Myocyte (in vitro differentiated cells): ENCODE measurements at regions not wholly inside any gene's neighbourhood (a gene's known extent, or its start where the extent isn't known, plus 50 kb on each side); places are given as distances from the start of the nearest gene placed in this dataset.

Source experiments
- DNase-seq: peaks from one replicate; pipeline ENCODE4 v3.0.0-alpha.2; 2012; ENCODE audit warnings: low read depth

DNA sequence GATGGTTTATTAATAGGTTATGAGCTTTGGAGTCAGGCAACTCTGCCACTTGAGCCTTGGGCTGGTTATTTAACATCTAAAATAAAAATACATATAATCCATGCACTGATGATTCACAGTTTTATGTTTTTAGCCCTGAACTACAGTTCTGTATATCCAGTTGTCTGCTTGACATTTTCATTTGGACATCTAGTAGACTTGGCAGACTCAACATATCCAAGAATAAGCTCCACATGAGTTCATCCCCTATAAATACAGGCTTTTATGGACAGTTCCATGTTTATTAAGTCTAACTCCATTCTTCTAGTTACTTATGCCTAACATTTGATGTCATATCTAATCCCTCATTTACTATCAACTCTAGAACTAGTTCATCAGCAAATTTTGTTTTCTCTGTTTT, 174.2 kb downstream of the KIF2B start:
- peak; percentile 21 for DNase-seq

DNA sequence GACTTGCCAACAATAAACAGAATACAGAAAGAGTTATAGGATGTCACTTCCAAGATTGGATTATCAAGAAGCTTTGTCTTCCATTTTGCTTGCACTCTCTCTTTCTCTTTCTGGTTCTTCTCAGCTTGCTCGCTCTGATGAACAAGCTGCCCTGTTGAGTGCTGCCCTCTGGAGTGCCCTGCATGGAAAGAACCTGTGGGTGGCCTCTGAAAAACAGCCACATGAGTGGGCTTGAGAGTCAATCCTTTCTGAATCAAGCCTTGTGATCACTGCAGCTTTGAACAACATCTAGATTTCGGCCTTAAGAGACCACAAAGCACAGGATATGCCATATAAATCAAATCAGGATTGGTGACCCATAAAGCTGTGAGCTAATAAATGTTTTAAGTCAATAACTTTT, 185.1 kb downstream of the KIF2B start:
- no peak for DNase-seq

DNA sequence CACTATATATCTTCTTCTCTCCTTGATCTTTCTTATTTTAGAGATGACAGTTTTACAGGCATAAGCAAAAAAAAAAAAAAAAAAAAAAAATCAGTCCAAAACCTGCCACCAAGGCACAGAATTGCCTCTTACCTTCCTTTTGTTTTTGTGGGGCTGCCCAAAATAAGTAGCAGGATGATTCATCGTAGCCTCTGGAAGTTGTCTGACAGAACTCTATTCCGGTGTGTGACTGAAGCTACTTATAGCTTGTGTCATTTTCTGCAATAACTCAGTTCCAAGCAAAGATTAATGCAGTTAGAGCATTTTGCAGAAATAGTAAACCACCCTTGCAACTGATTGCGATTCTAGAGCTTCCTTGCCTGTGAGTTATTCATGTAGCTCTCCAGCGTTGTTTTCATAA, 186.8 kb downstream of the KIF2B start:
- DNase-seq = peak; percentile 7

DNA sequence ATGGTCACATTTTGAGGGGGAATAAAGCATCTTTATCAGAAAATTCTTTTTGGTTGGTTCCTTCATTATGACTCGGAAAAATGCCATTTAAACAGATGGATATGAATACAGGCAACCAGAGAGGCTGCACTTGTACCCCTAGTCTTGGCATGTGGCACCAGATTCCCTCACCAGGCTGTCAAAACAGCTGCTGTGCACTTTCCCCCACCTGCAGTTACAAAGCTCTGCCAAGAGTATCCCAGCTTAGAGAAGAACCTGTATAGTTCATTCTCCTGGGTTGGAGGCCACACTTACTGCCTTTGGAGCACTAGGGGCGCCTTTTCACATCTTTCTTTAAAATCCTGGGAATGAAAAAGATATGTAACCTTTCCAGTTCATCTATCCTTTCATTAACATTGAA, 190.3 kb downstream of the KIF2B start:
- peak; percentile 9 for DNase-seq

DNA sequence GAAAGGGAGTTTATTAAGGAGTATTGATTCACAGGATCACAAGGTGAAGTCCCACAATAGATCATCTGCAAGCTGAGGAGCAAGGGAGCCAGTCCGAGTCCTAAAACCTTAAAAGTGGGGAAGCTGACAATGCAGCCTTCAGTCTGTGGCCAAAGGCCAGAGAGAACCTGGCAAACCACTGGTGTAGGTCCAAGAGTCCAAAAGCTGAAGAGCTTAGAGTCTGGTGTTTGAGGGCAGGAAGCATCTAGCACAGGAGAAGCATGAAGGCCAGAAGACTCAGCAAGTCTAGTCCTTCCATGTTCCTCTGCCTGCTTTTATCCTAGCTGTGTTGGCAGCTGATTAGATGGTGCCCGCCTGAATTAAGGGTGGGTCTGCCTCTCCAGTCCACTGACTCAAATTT, 193.0 kb downstream of the KIF2B start:
- DNase-seq = no peak

DNA sequence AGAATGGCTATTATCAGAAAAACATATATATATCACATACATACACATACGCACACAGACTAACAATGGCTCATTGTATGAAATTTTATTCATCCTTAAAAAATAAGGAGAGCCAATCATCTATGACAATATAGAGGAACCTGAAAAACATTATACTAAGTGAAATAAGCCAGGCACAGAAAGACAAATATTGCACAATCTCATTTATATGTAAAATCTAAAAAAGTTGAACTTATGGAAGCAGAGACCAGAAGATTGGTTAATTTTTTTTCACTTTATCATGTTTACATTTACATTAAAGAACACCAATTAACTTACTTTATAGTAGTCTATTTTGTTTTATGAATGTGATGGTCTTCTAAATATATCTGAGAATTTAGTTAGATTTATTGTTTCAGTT, 198.7 kb downstream of the KIF2B start:
- no peak for DNase-seq

DNA sequence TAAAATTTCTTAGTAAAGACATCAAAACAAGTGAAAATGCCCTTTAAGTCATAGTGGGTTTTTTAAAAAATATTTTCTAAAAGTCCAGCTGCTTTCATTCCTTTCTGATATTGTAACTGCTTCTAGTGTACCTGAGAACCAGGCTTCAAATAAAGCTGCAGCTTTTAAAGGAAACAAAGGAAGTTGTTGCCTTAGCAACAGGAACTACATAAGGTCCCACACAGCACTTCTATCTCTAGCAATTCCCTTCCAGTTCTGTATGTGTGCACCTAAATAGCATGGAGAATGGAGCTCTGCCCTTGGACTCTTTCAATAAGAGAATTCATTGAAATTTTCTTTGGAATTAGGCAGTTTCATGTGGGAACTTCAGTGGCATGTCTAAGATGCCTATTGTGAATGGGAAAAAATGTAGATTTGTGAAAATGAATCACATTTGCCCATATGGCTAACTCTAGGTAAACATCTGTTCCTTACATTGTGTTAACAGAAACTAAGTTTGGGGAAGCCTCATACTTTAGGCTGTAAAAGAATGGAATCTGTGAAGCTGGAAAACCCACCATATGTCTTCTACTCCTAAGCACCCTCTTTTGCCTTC, 206.4 kb downstream of the KIF2B start:
- no peak for DNase-seq

- DNase-seq = no peak
These were observed 207.3 kb downstream of the KIF2B start for GRCh38 chr17:54029986-54030385.

DNA sequence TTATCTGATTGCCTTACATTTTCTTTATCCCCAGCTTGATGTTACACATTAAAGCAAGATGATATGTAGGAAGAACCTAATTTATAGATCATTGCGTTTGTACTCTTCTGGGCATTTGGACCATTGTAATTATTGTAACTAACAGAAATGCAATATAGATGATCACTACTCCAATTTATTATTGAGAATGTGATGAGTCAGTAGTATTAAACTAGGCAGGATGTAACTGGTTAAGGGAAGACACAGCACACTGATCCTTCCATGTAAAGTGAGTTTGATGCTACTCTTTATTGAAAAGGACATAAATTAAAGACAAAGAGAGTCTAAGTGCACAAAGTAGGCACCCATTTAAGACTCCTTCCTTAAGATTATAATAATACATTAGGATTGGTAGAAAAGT, 223.8 kb downstream of the KIF2B start:
- DNase-seq = no peak

GRCh38 chr17:54063639-54064038, 240.9 kb downstream of the KIF2B start:
- DNase-seq = no peak

GRCh38 chr17:54085020-54085419, 262.3 kb downstream of the KIF2B start:
- DNase-seq = peak; percentile 5

- peak; percentile 4 for DNase-seq
These were observed 263.2 kb downstream of the KIF2B start for GRCh38 chr17:54085934-54086333.

DNA sequence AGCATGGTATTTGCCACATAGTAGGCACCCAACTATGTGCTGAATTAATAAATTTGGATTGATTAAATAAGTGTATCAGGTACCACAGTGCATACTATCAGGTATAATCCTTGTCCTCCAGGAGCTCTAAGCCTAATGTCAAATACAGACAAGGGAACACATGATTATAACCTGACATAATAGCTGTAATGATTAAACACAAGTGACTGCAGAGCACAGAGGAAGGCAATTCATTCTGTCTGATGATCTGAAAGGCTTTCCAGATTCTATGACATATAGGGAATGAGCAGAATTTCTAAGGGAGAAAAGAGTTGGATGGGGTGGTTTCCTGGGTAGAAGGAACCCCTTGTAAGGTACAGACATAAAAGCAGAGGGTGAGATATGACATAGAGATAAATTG, 273.5 kb downstream of the KIF2B start:
- no peak for DNase-seq

DNA sequence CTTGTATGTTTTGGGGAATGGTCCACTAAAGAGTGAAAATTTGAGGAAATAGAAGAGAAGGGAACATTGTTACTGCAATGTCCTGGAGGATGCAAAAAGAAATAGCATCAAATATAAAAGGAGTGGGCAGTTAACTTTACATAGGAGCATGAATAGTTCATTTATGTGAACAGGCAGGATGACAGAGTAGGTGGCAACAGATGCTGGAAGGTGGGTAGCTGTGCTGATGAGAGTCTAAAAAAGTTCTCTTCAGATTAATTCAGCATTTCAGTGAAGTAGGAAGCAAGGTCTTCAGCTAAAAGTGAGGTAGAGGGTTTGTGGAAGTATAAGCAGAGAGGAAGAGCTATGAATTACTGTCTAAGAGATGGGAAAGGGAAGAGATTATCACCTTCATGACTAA, 276.5 kb downstream of the KIF2B start:
- DNase-seq = no peak

DNA sequence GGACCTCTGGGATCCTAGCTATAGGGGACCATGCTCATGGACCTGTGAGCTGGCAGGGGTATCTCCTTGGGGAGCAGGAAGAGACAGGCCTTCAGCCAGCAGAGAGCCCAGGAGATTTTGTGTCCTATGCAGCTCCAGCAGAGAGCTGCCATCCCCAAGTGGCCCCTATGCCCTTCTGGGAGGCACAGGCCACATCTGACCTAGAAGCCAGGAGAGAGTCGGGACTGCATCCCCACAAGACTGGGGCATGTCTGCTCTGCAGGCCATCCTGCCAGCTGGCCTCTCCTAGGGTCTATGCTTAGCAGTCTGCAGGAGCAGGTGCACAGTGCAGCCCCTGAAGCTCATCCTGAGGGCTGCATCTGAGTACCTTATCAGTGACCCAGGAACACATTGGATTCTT, 279.5 kb downstream of the KIF2B start:
- DNase-seq = no peak

GRCh38 chr17:54111576-54111975, 288.8 kb downstream of the KIF2B start:
- DNase-seq = no peak

DNA sequence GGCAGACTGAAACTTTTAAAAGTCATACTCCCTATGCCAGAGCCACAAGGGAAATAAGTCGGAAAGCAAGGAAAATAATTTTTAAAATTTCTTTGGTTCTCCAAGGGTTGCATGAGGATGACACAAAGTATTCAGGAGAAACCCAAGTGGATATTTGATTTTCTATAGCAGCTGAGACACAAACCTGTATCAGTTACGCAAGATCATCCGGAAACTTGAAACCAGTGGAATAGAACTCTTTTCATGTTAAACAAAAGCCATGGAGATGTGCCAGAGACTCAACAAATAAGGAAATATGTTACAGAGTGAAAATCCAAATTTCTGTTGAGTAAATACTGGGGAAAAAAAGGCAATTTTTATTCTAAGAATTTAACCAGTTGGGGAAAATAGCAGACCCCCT, 294.7 kb downstream of the KIF2B start:
- DNase-seq = no peak

DNA sequence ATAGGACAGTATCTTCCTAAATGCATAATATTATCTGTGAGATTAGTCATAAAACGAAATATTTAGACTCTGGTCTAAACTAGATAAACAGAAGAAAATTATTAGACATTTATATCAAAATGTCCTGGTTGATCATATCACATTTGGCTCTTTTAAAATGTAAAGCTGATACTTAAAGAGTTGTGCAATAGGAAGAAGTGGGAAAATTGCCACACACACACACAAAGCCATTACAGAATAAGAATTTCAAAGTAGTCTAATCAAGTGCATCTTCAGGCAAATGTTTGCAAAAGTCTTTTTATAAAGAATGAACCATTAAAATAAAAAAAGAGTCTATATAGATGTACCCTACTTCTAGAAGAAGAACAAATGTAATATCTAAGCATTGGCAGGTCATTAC, 301.7 kb downstream of the KIF2B start:
- no peak for DNase-seq

DNA sequence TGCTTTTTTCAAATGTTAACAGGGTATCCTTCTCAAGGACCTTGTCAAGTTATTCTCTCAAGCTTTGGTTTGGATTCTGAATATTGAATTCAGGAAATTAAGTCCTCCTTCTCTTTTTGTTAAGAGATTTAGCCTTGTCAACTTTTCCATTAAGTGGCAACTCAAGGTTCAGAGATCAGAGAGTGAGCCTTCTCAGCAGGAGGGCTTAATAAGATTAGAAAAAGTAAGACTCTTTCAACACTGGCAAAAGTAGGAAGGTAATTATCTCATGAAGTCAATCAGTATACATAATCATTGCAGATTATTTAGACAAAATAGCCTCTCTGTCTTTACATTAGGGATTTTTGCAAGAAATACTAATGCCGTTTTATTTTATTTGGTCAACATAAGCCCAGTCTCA, 330.7 kb downstream of the KIF2B start:
- no peak for DNase-seq

DNA sequence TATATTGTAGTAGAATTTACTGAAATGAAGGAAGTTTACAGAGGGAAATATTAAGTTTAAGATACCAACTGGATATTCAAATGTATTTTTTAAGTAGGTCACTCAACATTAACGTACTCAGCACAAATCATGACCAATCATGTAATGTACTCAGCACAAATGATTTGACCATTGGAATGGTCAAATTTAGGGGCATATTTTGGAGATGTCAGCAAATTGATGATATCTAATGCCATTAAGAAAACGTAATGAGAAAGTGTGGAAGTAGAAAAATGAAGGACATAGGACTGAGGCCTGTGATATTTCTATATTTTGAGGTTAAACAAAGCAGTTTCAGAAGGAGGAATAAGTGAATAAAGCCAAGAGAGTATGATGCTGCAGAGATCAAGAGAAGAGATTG, 334.8 kb downstream of the KIF2B start:
- no peak for DNase-seq

DNA sequence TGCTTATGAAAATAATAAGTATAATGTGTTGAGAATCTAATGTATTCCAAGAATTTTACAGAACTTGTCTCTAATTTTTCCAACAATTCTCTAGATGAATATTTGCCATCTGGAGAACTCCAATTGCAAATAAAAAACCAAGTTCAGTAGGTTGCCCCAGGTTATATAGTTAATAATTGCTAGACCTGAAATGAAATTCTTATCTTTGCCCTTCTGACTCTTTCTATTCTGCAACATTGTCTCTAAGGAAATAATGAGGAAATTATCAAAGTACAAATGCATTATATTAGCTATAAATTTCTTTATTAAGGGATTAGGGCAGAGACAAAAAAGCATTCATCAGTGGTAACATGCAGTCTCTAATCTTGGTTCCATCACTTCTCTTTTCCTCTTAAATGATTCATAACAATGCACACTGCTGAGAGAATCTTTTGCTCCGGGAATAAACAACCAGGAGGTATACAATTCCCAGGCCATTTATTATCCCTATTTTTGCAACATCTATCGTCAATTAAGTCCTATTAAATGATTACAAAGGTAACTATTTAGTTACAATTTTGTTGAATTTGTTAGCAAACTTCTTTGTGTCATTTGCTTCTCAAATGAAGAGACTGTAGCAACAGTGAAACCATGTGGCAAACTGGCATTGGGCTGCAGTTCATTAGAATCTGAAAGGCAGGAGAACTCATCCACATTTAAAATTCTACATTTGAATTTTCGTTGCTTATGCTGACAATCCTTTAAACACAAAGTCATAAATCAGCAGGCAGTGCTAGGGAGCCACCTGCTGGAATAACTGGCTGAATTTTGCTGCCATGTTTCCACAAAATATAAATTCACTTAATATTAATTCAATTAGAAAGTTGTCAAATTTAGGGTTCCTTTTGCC, 349.6 kb downstream of the KIF2B start:
- DNase-seq = peak; percentile 53

- DNase-seq = no peak
These were observed 350.2 kb downstream of the KIF2B start for GRCh38 chr17:54172985-54173316.

- DNase-seq = peak; percentile 3
These were observed 355.0 kb downstream of the KIF2B start for GRCh38 chr17:54177606-54178308.
